ENCODE measurements at regions not wholly inside any gene's neighbourhood (a gene's known extent, or its start where the extent isn't known, plus 50 kb on each side); places are given as distances from the start of the nearest gene placed in this dataset.

DNA sequence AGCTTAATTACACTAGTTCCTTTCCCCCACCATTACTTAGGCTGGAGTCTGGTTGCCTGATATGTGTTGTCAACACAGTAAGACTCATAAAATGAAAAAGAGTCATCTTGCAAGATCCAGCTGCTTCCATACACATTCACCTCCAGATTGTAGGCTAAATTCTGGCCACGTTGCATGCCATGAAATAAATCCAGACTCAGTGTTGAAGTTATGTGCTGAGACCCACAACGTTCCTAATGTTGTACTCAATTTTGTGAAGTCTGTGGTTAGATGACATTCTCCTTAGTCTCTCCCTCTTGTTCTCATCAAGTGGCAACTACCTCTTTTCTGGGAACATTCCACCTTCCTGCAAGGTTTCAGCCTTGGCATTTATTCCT, 212.3 kb downstream of the LMBRD1 start:
- no peaks in the 10 kb centered on the region for H3K27me3 Mint-ChIP-seq (ENCODE audit: low read depth)
- no peak for DNase-seq (ENCODE audit: low spot score)

GRCh38 chr6:69581581-69581980, 215.2 kb downstream of the LMBRD1 start:
- no peaks in the 10 kb centered on the region for H3K36me3 Mint-ChIP-seq (ENCODE audit: low read depth)
- no peak overlapping the region for H3K4me3 Mint-ChIP-seq (ENCODE audit: unreplicated experiment)

More for the DNA sequence above, 212.3 kb downstream of the LMBRD1 start:
- no peaks in the 10 kb centered on the region for H3K9me3 Mint-ChIP-seq (ENCODE audit: low read depth)
- peaks cover 51% of the 10 kb centered on the region for H3K4me1 Mint-ChIP-seq (ENCODE audit: low read depth)
- H3K4me3 Mint-ChIP-seq (ENCODE audit: unreplicated experiment), result no peak overlapping the region
- peak overlapping the region; percentile 94 for H3K27ac Mint-ChIP-seq (ENCODE audit: unreplicated experiment)
- no peaks in the 10 kb centered on the region for H3K36me3 Mint-ChIP-seq (ENCODE audit: low read depth)
- TF ChIP-seq, protein P1, sequence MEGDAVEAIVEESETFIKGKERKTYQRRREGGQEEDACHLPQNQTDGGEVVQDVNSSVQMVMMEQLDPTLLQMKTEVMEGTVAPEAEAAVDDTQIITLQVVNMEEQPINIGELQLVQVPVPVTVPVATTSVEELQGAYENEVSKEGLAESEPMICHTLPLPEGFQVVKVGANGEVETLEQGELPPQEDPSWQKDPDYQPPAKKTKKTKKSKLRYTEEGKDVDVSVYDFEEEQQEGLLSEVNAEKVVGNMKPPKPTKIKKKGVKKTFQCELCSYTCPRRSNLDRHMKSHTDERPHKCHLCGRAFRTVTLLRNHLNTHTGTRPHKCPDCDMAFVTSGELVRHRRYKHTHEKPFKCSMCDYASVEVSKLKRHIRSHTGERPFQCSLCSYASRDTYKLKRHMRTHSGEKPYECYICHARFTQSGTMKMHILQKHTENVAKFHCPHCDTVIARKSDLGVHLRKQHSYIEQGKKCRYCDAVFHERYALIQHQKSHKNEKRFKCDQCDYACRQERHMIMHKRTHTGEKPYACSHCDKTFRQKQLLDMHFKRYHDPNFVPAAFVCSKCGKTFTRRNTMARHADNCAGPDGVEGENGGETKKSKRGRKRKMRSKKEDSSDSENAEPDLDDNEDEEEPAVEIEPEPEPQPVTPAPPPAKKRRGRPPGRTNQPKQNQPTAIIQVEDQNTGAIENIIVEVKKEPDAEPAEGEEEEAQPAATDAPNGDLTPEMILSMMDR (IDR thresholded peaks at IDR 0.05), result no peak

DNA sequence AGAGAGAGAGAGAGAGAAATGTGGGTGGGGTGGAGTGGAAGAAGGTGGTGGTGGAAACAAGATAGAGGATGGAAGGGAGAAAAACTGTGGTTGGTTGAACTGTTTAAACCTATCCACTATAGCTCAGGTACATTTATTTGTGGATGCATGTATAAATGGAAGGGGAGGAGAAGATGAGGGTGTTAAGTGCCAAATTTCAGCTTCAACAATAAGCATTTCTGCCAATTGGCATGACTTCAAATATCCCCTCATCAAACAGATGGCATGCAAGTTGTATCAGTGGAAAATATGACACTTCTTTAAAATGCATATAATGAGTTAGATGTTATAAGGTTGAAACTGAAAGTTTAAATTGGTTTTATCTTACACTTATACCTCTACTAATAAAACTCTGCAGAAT, 216.1 kb downstream of the LMBRD1 start:
- H3K36me3 Mint-ChIP-seq (ENCODE audit: low read depth), result no peaks in the 10 kb centered on the region
- no peak overlapping the region for H3K4me3 Mint-ChIP-seq (ENCODE audit: unreplicated experiment)
- no peak for DNase-seq (ENCODE audit: low spot score)
- H3K27ac Mint-ChIP-seq (ENCODE audit: unreplicated experiment), result no peak overlapping the region
- TF ChIP-seq, protein P1 (IDR thresholded peaks at IDR 0.05), result no peak
- H3K4me1 Mint-ChIP-seq (ENCODE audit: low read depth), result peaks cover 70% of the 10 kb centered on the region
- H3K27me3 Mint-ChIP-seq (ENCODE audit: low read depth), result no peaks in the 10 kb centered on the region
- H3K9me3 Mint-ChIP-seq (ENCODE audit: low read depth), result no peaks in the 10 kb centered on the region

More at GRCh38 chr6:69581581-69581980, 215.2 kb downstream of the LMBRD1 start:
- Mint-ChIP-seq H3K9me3 (ENCODE audit: low read depth) (no peaks in the 10 kb centered on the region), H3K27me3 (ENCODE audit: low read depth) (no peaks in the 10 kb centered on the region), H3K27ac (ENCODE audit: unreplicated experiment) (no peak overlapping the region), H3K4me1 (ENCODE audit: low read depth) (peaks cover 72% of the 10 kb centered on the region)
- no peak for DNase-seq (ENCODE audit: low spot score)
- TF ChIP-seq, protein P1 (IDR thresholded peaks at IDR 0.05), result no peak

DNA sequence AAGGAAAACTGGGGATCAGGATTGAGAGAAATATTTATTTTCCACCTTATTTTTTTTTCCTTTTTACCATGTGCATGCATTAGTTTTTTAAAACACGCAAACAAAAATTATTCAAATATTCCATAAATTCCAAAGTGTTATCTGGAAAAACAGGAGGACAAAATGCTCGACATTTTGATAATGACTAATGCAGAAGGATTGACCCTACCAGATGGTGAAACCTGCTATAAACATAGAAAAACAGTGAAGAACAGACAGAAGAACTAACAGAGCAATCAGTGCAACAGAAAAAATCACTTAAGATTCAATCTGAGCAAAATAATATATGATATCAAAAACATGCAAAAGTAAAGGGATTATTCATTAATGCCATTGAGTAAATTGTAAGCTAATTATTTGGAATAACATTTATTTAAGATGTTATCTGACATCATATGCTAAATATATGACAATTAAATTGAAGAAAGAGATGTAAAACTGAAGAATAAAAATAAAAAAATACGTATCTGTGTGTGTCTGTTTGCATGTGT, 218.4 kb downstream of the LMBRD1 start:
- peaks cover 47% of the 10 kb centered on the region for H3K4me1 Mint-ChIP-seq (ENCODE audit: low read depth)
- DNase-seq (ENCODE audit: low spot score), result no peak
- no peak overlapping the region for H3K4me3 Mint-ChIP-seq (ENCODE audit: unreplicated experiment)
- no peaks in the 10 kb centered on the region for H3K9me3 Mint-ChIP-seq (ENCODE audit: low read depth)
- no peaks in the 10 kb centered on the region for H3K36me3 Mint-ChIP-seq (ENCODE audit: low read depth)
- TF ChIP-seq, protein P1 (IDR thresholded peaks at IDR 0.05), result no peak
- H3K27me3 Mint-ChIP-seq (ENCODE audit: low read depth), result no peaks in the 10 kb centered on the region
- H3K27ac Mint-ChIP-seq (ENCODE audit: unreplicated experiment), result peak overlapping the region; percentile 53

- TF ChIP-seq, protein P1 (IDR thresholded peaks at IDR 0.05), result no peak
- Mint-ChIP-seq H3K9me3 (ENCODE audit: low read depth) (peaks cover 4% of the 10 kb centered on the region), H3K4me3 (ENCODE audit: unreplicated experiment) (no peak overlapping the region), H3K27ac (ENCODE audit: unreplicated experiment) (no peak overlapping the region), H3K36me3 (ENCODE audit: low read depth) (peaks cover 2% of the 10 kb centered on the region), H3K27me3 (ENCODE audit: low read depth) (no peaks in the 10 kb centered on the region), H3K4me1 (ENCODE audit: low read depth) (peaks cover 7% of the 10 kb centered on the region)
- DNase-seq (ENCODE audit: low spot score), result no peak
Observed at GRCh38 chr6:69571234-69571633, 225.6 kb downstream of the LMBRD1 start.
